A549 (cell line): ENCODE measurements at regions not wholly inside any gene's neighbourhood (a gene's known extent, or its start where the extent isn't known, plus 50 kb on each side); places are given as distances from the start of the nearest gene placed in this dataset.

Experiments
- ATAC-seq, 2 experiments: fragments of 200-7000 bp in 1 of 2; fragments of >200 bp in 1 of 2; cut with Nextera tagmentation in 1 of 2; cut with Tn5 transposase in 1 of 2; 3 replicates each; pipeline versions ENCODE4 v1.8.0 to v1.9.1; 2018 to 2020; ENCODE audit warnings: mild to moderate bottlenecking in 1 of 2, moderate library complexity in 1 of 2
- CTCF ChIA-PET: fragments of 300-600 bp; sonication (Branson Sonifier 250); formaldehyde crosslinking; extraction: SDS; loops from one replicate; lab custom pipeline; 2021; ENCODE audit warnings: antibody characterized with exemption, inconsistent platforms; lab: Yijun Ruan, JAX
- POLR2A ChIA-PET: fragments of 350-600 bp; formaldehyde crosslinking; extraction: SDS; loops from one replicate; lab custom pipeline; 2021; ENCODE audit warnings: antibody characterized with exemption, inconsistent platforms; lab: Yijun Ruan, JAX
- DNase-seq, 2 experiments: peaks; one replicate each; pipeline versions ENCODE4 v3.0.0 to v3.0.0-alpha.2; 2011 to 2016; ENCODE audit warnings: low read depth in 1 of 2, low spot score in 1 of 2
- FAIRE-seq: peaks from 2 replicates; lab custom pipeline; 2011; peaks lifted over from hg19 to GRCh38; lab: Jason Lieb, UNC
- H3K27ac ChIP-seq, 2 experiments: fragments of >200 bp; sonication (Bioruptor Twin); formaldehyde crosslinking; 3 replicates each; pipeline ENCODE4 v1.5.1; 2016 to 2017
- H3K4me1 ChIP-seq: fragments of >200 bp; sonication (Bioruptor Twin); formaldehyde crosslinking; 3 replicates; pipeline ENCODE4 v1.6.1; 2016
- H3K4me2 ChIP-seq: fragments of >200 bp; sonication (Bioruptor Twin); formaldehyde crosslinking; 3 replicates; pipeline ENCODE4 v1.6.1; 2016
- H3K4me3 ChIP-seq: fragments of >200 bp; sonication (Bioruptor Twin); formaldehyde crosslinking; 3 replicates; pipeline ENCODE4 v1.5.1; 2016
- H3K9me3 ChIP-seq: fragments of >200 bp; sonication (Bioruptor Twin); formaldehyde crosslinking; 3 replicates; pipeline ENCODE4 v1.6.1; 2016
- CBX2 ChIP-seq: fragments of 200-600 bp; sonication (generic); IDR thresholded peaks from 2 replicates; pipeline ENCODE4 v1.6.1; 2016; ENCODE audit warnings: low read depth, mild to moderate bottlenecking, borderline replicate concordance
- CBX8 ChIP-seq: fragments of 200-600 bp; sonication (generic); IDR thresholded peaks from 2 replicates; pipeline ENCODE4 v1.6.1; 2016
- EP300 ChIP-seq, 2 experiments: fragments of >200 bp; sonication (Bioruptor Twin); formaldehyde crosslinking; IDR thresholded peaks; 2 replicates in 1 of 2; 3 replicates in 1 of 2; pipeline ENCODE4 v1.6.1; 2016 to 2017
- FOSL2 ChIP-seq, 2 experiments: fragments of 450-650 bp in 1 of 2; fragments of >200 bp in 1 of 2; sonication (Bioruptor Twin) in 1 of 2; formaldehyde crosslinking; IDR thresholded peaks; 2 replicates each; pipeline versions ENCODE4 v1.5.0 to v1.6.1; 2016 to 2020; ENCODE audit warnings: mild to moderate bottlenecking in 1 of 2, moderate library complexity in 1 of 2
- HOXA7 ChIP-seq: fragments of 250-450 bp; sonication (Bioruptor Pico); IDR thresholded peaks from 2 replicates; pipeline ENCODE4 v1.5.0; 2020; ENCODE audit warnings: mild to moderate bottlenecking, moderate library complexity
- HOXB5 ChIP-seq: fragments of 250-450 bp; sonication (Bioruptor Pico); IDR thresholded peaks from 2 replicates; pipeline ENCODE4 v1.5.0; 2020; ENCODE audit warnings: mild to moderate bottlenecking, moderate library complexity
- JUN ChIP-seq, 2 experiments: fragments of >200 bp; sonication (Bioruptor Twin); formaldehyde crosslinking; IDR thresholded peaks; 2 replicates in 1 of 2; 3 replicates in 1 of 2; pipeline ENCODE4 v1.6.1; 2016 to 2017
- KDM5A ChIP-seq: fragments of 200-600 bp; sonication (generic); IDR thresholded peaks from 2 replicates; pipeline ENCODE4 v1.6.1; 2016; ENCODE audit warnings: antibody characterized with exemption, mild to moderate bottlenecking
- MAFK ChIP-seq: fragments of 450-650 bp; IDR thresholded peaks from 2 replicates; pipeline ENCODE4 v1.6.1; 2014; ENCODE audit not compliant: partially characterized antibody
- MAZ ChIP-seq: fragments of 150-350 bp; IDR thresholded peaks from 2 replicates; pipeline ENCODE4 v1.6.1; 2014; ENCODE audit warnings: antibody characterized with exemption, low read depth, low read length, borderline replicate concordance
- NR3C1 ChIP-seq: fragments of >200 bp; sonication (Bioruptor Twin); formaldehyde crosslinking; IDR thresholded peaks from 3 replicates; pipeline ENCODE4 v1.6.1; 2017
- POLR2AphosphoS2 ChIP-seq: conservative IDR thresholded peaks from 2 replicates; pipeline ENCODE4 v1.6.1; 2012; ENCODE audit warnings: low read length, improper control_type of control experiment, inconsistent platforms
- RAD21 ChIP-seq, 2 experiments: fragments of >200 bp in 1 of 2; sonication (Bioruptor Twin) in 1 of 2; formaldehyde crosslinking in 1 of 2; IDR thresholded peaks in 1 of 2; conservative IDR thresholded peaks in 1 of 2; 2 replicates in 1 of 2; 3 replicates in 1 of 2; pipeline ENCODE4 v1.6.1; 2012 to 2018; ENCODE audit warnings: inconsistent platforms in 1 of 2
- RFX5 ChIP-seq: fragments of 450-650 bp; IDR thresholded peaks from 2 replicates; pipeline ENCODE4 v1.7.1; 2014; ENCODE audit warnings: antibody characterized with exemption, mild to moderate bottlenecking, moderate library complexity
- SREBF2 ChIP-seq: fragments of 450-650 bp; IDR thresholded peaks from 2 replicates; pipeline ENCODE4 v1.6.1; 2014; ENCODE audit warnings: mild to moderate bottlenecking, moderate library complexity
- WGBS: methylation state at CpG from one replicate; pipeline ENCODE4 v1.1.6; 2017; ENCODE audit errors: missing lambda C conversion rate; 5-methylcytosine and 5-hydroxymethylcytosine counted together
- TF ChIP-seq, protein P1 (sequence below): fragments of 250-450 bp; sonication (Bioruptor Pico); IDR thresholded peaks from 2 replicates; pipeline ENCODE4 v1.5.0; 2021; ENCODE audit warnings: mild to moderate bottlenecking, moderate library complexity, borderline replicate concordance
- TF ChIP-seq, protein P2 (sequence below): fragments of 150-350 bp; IDR thresholded peaks from 2 replicates; pipeline ENCODE4 v1.6.1; 2014; ENCODE audit warnings: low read depth, mild to moderate bottlenecking, low read length
- TF ChIP-seq, protein P3 (sequence below): fragments of 250-450 bp; sonication (Bioruptor Pico); IDR thresholded peaks from 2 replicates; pipeline ENCODE4 v1.5.0; 2020; ENCODE audit warnings: low read depth, mild to moderate bottlenecking, moderate library complexity
- TF ChIP-seq, protein P4 (sequence below): IDR thresholded peaks from 2 replicates; pipeline ENCODE4 v1.6.1; 2012; ENCODE audit warnings: low read depth, borderline replicate concordance

DNA sequence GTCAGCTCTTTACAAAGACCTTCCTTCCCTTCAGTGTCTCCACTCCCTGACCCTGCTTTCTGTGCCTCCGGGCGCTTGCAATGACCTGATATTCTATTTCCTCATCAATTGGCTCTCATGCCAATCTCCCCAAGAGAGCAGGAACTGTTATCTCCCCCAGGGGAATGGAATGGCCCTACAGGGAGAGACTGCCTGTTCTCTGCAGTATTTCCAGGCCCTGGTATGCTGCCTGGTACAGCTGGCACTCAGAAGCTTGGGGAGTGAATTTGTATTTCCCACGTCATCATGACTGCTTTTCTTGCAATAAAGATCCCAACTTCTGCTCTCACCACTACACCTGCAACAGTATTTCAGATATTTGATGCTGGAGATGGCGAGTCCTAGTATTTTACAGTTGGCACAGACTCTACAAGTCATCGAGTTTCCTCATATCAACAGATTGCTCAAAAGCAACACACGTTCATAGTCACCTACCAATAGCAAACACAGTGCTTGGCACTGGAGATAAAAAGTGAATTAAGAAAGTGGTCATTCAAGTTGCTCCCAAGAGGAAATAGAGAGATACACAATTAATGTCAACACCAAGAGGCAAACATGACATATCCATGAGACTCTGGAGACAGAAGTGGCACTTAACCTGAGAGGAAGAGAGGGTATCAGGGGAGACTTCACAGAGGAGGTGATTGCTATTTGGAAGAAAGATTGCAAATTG lies 90.5 kb upstream of the EGFL6 start:
- Histone ChIP-seq H3K4me2 (no peak overlapping the region), H3K4me3 (no peak overlapping the region), H3K4me1 (no peaks in the 10 kb centered on the region), H3K9me3 (no peaks in the 10 kb centered on the region), H3K27ac (no peak overlapping the region)
- FAIRE-seq (no peak), ATAC-seq (no peak), DNase-seq (no peak)
- ChIA-PET CTCF (interaction anchor here (1.2 to 2.6 kb wide), 2 partner anchors 9 to 532 kb away, joined by 3 to 11 read pairs; no protein-coding TSS in a partner anchor), POLR2A (no interaction called here)
- WGBS: 87% methylated on average over 5 of the region's 6 CpGs
- TF ChIP-seq SREBF2 (no peak), RAD21 (conservative IDR thresholded peaks at IDR 0.05 in 1 of 2, IDR thresholded peaks at IDR 0.05 in 1 of 2) (no peak), EP300 (IDR thresholded peaks at IDR 0.05) (no peak), POLR2AphosphoS2 (no peak), CBX2 (no peak), FOSL2 (IDR thresholded peaks at IDR 0.05) (no peak), FOSL2 (CRISPR knock-in tag; IDR thresholded peaks at IDR 0.05) (no peak), HOXB5 (CRISPR knock-in tag) (no peak), KDM5A (no peak), MAZ (no peak), HOXA7 (CRISPR knock-in tag) (no peak), MAFK (no peak)
- TF ChIP-seq, protein P1, sequence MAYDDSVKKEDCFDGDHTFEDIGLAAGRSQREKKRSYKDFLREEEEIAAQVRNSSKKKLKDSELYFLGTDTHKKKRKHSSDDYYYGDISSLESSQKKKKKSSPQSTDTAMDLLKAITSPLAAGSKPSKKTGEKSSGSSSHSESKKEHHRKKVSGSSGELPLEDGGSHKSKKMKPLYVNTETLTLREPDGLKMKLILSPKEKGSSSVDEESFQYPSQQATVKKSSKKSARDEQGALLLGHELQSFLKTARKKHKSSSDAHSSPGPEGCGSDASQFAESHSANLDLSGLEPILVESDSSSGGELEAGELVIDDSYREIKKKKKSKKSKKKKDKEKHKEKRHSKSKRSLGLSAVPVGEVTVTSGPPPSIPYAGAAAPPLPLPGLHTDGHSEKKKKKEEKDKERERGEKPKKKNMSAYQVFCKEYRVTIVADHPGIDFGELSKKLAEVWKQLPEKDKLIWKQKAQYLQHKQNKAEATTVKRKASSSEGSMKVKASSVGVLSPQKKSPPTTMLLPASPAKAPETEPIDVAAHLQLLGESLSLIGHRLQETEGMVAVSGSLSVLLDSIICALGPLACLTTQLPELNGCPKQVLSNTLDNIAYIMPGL (CRISPR knock-in tag): no peak
- TF ChIP-seq, protein P2, sequence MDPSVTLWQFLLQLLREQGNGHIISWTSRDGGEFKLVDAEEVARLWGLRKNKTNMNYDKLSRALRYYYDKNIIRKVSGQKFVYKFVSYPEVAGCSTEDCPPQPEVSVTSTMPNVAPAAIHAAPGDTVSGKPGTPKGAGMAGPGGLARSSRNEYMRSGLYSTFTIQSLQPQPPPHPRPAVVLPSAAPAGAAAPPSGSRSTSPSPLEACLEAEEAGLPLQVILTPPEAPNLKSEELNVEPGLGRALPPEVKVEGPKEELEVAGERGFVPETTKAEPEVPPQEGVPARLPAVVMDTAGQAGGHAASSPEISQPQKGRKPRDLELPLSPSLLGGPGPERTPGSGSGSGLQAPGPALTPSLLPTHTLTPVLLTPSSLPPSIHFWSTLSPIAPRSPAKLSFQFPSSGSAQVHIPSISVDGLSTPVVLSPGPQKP: no peak
- TF ChIP-seq, protein P3, sequence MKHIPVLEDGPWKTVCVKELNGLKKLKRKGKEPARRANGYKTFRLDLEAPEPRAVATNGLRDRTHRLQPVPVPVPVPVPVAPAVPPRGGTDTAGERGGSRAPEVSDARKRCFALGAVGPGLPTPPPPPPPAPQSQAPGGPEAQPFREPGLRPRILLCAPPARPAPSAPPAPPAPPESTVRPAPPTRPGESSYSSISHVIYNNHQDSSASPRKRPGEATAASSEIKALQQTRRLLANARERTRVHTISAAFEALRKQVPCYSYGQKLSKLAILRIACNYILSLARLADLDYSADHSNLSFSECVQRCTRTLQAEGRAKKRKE (CRISPR knock-in tag): no peak
- TF ChIP-seq, protein P4, sequence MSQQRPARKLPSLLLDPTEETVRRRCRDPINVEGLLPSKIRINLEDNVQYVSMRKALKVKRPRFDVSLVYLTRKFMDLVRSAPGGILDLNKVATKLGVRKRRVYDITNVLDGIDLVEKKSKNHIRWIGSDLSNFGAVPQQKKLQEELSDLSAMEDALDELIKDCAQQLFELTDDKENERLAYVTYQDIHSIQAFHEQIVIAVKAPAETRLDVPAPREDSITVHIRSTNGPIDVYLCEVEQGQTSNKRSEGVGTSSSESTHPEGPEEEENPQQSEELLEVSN: no peak

DNA sequence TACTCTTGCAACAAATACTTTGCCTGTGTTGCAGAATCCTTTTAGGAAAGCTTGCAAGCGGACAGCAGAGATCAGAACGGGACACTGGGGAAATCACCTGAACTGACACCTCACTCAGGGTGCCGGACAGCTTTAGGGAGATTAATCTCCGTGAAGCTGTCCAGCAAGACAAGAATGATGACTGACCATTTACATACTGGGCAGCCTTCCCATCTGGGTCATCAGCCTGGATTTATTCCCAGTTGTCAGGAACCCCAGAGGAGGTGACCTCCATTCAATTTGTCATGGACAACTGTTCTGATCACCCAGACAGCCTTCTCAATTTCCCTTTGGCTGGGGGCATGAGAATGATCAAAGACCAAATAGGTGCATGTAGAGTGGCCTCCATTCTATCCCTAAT lies 93.0 kb upstream of the EGFL6 start:
- H3K4me2 ChIP-seq: no peak overlapping the region
- no peak overlapping the region for H3K4me3 ChIP-seq
- H3K27ac ChIP-seq: no peak overlapping the region
- FAIRE-seq: no peak
- no peak for TF ChIP-seq JUN (IDR thresholded peaks at IDR 0.05)
- no peak for TF ChIP-seq RAD21 (conservative IDR thresholded peaks at IDR 0.05 in 1 of 2, IDR thresholded peaks at IDR 0.05 in 1 of 2)
- no peak for TF ChIP-seq HOXB5 (CRISPR knock-in tag)
- no peak for TF ChIP-seq RFX5
- TF ChIP-seq, protein P1 (CRISPR knock-in tag): no peak
- no peak for TF ChIP-seq CBX8
- no peak for TF ChIP-seq NR3C1
- TF ChIP-seq, all 56 proteins: peak for 0
- WGBS: 81% methylated on average over 4 of the region's 4 CpGs
- Histone ChIP-seq H3K9me3 (no peaks in the 10 kb centered on the region), H3K4me1 (no peaks in the 10 kb centered on the region)
- no peak for DNase-seq
- POLR2A ChIA-PET: no interaction called here
- no peak for ATAC-seq
- CTCF ChIA-PET: interaction anchor here (1.0 to 2.6 kb wide), 3 partner anchors 10 to 49 kb away, joined by 3 to 11 read pairs (median 3); no protein-coding TSS in a partner anchor
